SKM-1 treated with dmso at 0.1 percent for 144 hours (cell line): ENCODE measurements at regions not wholly inside any gene's neighbourhood (a gene's known extent, or its start where the extent isn't known, plus 50 kb on each side); places are given as distances from the start of the nearest gene placed in this dataset.
"Not testable (repeated sequence)": the region's sequence is repeated elsewhere in the genome, so short reads cannot be mapped to it uniquely, and the experiment has no call there.

Experiments used
- DNase-seq: peaks from one replicate; lab custom pipeline; 2025; ENCODE audit not compliant: unreplicated experiment; lab: John Stamatoyannopoulos, UW

DNA sequence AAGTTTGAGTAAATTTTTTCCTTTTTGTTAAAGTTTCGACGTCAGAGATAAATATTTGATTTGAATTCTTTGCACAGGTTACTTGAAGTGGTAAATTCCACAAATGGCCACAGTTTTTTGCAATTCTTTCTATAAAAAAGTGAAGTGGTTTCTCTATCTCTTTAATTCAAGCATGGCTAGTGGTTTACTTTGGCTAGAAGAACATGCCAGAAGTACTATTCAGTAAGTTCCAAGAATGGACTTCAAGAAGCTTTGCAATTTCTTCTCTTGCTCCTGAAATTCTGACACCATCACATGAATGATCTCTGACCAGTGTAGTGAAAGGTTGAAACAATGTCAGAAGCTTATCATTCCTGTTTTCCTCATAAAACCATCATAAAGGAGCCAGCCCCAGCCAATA, 55.7 kb upstream of the RNPC3 start:
- DNase-seq: no peak

DNA sequence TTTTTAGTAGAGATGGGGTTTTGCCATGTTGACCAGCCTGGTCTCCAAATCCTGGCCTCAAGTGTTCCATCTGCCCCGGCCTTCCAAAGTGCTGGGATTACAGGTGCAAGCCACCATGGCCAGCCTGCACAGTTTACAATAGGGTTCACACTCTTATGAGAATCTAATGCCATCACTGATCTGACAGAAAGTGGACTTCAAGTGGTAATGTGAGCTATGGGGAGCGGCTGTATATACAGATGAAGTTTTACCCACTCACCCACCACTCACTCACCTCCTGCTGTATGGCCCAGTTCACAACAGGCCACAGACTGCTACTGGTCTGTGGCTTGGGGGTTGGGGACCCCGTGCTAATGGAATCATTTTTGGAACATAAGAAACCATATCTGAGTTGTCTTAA, 58.4 kb upstream of the RNPC3 start:
- DNase-seq: no peak

DNA sequence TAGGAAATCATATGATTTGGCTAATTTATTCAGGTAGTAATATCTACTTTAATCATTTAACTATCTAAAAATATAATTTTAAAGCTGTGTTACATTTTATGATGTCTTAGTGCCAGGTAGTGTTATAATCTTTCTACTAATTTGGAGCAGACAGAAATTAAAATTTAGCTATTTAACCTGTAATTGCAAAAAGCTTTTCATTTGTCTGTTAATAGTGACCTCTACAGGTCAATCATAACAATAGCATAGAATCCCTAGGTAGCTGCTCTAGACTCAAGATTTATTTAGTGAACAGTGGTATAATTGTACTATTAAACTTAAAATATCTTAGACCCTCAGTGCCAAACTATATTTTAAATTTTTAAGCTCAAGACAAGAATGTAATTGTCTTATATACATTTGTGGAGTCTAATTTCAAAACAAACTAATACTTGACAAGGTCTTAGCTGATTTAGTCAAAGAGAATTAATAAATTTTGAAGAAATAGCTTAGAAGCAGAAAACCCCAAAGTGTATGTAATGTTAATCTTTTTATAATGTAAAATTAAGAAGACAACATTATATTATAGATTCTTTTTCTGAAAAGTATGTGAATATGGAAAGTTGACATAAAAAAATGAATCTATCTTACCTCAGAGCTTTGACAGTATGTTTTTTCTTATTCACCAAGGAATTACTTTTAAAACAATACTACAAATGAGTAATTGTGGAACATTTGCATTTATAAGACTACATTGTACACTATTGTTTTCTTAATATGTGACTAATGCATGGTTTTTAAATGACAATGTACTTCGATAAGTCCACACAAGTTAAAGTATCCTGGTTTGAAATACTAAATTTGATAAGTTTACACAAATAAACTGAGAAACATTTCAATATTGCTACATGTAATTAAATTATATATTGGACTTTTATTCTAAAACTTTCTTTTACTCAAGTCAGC, 64.1 kb upstream of the RNPC3 start:
- DNase-seq: peak; percentile 37

DNA sequence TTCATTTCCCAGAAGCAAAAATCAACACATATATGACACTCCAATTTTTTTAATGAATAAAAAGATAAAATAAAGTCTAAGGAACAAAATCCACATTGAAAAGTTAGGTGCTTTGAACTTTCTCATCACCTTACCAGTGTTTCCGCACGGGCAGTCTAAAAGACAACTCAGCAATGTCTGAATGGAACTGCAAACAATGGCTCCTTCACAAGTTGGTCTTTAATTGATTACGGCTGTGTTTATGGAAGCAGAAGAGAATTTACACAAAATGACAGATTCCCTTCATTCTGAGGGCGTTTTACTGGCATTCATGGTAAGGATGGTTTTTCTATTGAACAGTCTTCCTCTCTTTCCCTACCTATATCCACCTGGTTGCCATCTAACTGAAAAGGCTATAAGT, 65.0 kb upstream of the RNPC3 start:
- DNase-seq: no peak

DNA sequence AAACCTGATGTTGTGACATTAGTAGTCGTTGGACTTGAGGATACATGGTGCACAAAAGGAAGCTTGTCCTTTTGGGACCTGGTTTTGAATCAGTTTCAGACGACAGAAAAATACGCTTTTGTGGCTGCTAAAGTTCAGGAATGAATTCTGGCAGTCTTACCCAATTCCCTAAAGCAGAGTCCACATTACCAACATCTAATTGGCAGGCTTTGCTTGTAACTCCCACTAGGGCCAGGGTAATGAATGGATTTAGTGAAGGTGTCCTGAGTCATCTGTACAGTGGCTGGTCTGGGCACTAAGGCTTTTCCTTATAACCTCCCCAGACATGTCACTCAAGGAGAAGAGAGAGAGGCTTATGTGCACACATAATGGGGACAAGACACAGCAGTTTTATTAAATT, 66.2 kb upstream of the RNPC3 start:
- DNase-seq: no peak

DNA sequence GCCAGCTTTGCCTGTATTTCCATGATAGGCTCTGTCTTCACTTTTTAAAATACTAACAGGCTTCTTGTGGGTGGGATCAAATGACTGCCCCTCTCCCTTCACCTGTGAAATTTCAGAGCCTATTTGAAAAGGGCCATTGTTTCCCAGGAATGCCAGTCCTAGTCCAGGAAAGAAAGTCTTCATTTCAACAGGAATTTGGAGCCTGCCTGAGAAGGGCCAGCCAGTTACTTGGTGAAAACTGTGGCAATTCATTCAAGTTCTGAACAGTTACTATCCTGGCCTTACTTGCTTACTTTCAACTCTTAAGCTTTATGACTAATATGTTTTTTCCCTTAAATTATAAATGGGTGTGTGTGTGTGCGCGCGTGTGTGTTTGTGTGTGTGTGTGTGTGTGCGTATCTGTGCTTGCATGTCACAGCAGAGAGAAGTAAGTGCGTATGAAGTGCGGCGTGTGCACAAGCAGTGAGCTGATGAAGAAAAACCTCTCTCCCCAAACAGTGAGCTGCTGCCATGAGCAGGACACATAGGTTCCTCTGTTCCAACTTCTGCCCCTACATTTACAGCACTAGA, 67.5 kb upstream of the RNPC3 start:
- no peak for DNase-seq

DNA sequence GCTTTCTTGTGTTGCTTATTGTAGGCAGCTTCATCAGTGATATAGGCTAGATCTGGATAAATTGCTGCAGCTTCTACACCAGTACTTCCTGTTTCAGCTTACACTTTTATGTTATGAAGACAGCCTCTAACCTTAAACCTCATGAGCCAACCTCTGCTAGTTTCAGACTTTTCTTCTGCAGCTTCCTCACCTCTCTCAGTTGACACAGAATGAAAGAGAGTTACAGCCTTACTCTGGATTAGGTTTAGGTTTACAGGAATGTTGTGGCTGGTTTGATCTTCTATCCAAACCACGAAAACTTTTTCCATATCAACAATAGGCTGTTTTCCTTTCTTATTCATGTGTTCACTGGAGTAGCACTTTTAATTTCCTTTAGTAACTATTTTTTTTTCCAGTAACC, 76.9 kb upstream of the RNPC3 start:
- DNase-seq: no peak

DNA sequence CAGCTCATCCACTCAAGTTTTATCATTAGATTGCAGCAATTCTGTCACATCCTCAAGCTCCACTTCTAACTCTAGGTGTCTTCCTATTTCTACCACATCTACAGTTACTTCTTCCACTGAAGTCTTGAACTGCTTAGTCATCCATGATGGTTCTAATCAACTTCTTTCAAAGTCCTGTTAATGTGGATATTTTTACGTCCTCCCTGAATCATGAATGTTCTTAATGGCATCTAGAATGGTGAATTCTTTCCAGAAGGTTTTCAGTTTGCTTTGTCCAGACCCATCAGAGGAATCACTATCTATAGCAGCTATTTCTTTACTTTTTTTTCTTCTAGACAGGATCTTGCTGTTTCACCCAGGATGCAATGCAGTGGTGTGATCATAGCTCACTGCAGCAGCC, 78.0 kb upstream of the RNPC3 start:
- no peak for DNase-seq

DNA sequence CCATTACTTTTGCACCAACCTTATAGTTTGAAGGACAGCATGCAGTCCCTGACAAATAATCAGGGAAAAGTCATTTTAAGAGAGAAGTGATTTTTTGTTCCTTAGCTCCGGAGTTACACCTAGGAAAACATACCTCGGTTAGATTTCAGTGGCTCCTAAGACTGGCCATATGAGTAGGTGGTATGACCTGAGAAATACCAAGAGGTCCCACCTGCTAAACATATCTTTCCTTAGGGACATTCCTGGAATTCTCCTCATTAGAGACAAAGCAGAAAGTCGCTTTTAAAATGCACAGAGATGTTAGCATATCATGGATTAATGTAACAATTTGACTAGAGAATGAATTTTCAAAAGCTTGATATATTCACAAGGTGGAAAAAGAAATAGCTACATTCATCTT, 84.2 kb upstream of the RNPC3 start:
- no peak for DNase-seq

DNA sequence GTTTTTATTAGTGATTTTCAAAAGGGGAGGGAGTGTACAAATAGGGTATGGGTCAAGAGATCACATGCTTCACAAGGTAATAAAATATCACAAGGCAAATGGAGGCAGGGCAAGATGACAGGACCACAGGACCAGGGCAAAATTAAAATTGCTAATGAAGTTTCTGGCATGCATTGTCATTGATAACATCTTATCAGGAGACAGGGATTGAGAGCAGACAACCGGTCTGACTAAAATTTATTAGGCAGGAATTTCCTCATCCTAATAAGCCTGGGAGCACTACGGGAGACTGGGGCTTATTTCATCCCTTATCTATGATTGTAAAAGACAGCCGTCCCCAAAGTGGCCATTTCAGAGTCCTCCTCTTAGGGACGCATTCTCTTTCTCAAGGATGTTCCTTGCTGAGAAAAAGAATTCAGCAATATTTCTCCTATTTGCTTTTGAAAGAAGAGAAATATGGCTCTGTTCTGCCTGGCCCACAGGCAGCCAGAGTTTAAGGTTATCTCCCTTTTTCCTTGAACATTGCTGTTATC, 88.9 kb upstream of the RNPC3 start:
- DNase-seq: not testable (repeated sequence)

DNA sequence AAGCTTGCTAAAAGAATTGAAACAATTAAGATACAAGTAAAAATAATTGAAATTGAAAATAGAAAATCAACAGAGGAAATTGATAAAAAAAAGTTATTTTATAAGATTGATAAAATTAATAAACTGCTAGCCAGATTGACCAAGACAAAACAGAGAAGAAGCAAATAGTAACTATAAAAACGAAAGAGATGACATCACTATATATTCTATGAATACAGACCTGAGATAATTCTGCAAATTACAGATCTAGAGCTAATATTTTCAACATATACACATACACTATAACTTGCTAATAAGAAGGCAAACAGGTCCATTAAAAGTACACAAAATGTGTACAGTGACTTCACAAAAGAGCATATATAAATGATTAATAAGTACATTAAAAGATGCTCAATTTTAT, 90.1 kb upstream of the RNPC3 start:
- no peak for DNase-seq

DNA sequence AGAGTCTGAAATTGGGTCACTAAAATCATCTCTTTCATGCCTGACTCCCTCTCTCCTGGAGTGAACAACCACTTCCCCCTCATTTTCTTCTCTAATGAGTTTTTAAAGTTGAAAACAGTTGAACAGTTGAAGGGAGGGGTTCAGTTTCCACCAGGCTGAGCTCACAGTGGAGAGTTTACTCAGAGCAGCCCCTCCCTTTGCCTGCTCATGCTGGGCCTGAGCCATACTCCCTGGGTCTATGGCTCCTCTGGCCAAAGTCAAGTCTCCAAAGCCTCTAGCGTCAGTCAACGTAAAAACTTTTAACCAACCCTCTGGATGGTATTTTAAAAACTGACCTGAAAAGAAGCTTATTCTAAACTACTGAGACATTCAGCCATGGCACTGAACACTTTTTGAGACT, 100.8 kb upstream of the RNPC3 start:
- DNase-seq: no peak

DNA sequence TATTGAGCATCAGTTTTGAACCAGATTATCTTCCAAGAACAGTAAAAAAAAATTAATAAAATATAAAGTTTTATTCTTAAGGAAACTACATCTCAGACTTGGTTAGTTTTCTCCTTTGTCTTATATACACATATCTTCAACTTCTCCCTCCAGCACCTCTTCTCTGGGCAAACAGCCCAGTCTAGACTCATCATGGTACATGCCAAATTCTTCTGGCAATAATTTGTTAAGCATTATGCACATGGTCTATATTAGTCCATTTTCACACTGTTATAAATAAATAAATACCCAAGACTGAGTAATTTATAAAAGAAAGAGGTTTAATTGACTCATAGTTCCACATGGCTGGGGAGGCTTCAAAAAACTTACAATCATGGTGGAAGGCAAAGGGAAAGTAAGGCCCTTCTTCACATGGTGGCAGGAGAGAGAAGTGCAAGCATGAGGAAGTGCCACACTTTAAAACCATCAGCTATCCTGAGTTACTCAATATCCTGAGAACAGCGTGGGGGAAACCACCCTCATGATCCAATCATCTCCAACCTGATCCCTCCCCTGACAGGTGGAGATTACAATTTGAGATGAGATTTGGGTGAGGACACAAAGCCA, 108.7 kb upstream of the RNPC3 start:
- DNase-seq: no peak

DNA sequence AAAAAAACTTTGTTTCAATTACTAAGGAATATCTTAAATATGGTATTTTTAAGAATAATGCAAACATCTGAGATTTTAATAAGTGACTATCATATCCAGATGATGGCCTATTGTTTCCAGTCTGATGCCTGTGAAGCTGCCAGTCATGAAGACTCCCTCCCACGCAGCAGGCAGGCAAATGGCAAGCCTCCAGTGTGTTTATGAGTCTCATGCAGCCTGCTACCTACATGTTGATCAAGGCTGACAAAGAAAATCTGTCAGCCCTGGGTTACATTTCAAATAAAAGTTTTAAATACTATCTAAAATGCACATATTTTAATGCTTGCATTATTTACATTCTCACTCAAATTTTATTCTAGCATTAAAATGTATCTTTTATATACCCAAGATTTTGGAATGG, 137.6 kb upstream of the RNPC3 start:
- no peak for DNase-seq

DNA sequence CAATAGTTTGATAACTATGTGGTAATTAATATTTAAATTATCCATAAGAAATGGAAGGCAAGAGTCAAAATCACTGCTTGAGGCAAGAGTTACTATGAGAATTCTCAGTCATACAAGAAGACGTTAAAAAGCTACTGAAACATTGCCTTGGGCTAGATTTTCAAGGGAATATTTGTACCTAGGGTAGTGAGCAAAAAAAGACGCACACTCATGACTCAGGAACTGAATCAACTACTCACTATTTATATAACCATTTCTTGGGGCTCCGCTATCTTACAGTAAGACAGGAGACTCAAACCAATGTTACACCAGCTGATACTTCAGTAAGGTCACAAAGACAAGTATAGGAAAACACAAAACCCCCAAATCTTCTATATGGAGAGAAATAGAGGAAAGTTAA, 151.5 kb upstream of the RNPC3 start:
- DNase-seq: no peak

DNA sequence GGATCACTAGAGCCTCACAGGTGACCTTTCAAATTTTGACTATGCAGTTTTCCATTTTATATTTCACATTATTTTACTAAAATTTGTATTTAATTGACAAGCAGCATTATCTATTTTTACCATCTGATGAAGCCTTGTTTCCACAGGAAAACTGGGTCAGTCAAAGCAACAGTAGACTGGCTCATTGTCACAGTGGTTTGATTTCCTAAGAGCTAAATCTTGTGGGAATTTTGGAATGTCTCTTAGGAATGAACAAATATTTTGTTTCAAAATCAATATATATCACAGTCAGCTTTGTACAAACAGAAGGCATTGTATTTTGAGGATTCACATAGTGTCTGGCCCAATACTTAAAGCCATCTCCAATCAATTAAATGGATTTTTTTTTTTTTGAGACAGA, 152.6 kb upstream of the RNPC3 start:
- DNase-seq: no peak

DNA sequence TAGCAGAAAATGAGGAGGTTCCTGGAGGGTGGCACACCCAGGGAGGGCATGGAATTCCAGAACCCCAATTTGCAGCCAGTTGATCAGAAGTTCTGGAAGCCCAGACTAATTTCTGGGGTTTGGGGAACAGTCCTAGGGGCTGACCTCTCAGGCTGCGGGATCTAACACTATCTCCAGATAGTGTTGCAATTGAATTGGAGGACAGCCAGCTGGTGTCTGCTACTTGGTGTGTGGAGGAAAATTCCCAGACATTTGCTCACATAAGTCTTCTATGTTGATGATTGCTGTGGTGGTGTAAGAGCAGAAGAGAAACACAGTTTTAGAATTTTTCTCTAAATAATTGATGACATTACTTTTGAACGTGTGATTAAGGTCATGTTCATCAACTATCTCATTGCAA, 154.3 kb upstream of the RNPC3 start:
- no peak for DNase-seq

DNA sequence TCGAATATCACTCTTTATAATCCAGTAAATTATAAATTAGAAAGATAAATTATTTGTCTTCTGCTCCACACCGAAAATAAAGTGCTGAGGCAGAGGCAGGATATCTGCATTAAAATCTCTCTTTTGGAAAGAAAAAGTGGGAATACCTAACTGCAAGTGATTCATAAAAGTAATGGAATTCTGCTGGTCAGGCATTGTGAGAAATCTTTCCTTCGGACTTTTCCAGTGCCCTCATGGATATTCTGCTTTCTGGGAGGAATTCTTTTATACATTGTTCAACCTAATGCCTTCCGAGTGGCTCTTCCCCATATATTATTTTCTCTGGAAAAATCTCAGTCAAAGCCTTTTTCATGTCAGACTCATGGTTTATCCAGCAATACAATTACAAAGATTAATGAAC, 158.3 kb upstream of the RNPC3 start:
- DNase-seq: no peak

DNA sequence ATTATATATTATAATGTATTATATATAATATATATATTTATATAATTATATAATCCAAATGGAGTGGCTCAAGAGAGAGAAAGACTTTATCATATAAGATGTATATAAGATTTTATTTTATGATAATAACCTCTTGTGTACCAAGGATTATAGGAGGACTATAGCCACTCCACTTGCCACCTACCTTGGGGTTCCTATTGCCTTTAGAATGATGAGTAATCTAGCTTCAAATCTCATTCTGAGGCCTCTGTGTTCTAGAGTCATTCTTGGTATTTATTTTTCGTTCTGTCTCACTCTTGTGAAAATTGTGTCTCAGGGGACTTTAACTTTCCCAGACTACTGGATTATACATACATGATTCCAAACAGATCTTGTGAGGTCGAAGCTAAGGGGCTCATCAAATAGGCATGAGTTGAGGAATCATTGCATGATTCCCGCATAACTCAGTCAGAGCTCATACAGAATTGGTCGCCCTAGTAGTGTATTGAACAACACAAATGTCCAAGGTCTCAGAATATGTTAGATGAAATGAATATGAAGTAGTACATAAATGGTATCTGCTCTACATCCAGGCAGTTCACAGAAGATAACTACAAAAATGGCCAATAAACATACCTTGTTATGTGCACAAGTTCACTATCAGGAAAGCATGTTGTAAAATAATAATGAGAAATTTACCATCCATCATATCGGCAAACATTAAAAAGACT, 159.5 kb upstream of the RNPC3 start:
- DNase-seq: no peak

DNA sequence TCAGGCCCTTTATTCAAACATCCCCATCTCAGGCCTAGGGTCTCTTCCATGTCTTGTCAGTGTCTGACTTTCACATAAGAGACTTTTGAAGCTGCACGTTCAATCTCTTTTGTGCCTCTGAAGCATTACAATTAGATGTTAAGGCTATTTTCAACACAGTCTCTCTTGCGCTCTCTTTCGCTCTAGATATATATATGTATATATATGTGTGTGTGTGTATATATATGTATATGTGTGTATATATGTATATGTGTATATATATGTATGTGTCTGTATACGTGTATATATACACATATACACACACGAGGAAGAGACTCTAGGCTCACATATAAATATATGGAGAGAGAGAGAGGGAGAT, 162.5 kb upstream of the RNPC3 start:
- DNase-seq: no peak

DNA sequence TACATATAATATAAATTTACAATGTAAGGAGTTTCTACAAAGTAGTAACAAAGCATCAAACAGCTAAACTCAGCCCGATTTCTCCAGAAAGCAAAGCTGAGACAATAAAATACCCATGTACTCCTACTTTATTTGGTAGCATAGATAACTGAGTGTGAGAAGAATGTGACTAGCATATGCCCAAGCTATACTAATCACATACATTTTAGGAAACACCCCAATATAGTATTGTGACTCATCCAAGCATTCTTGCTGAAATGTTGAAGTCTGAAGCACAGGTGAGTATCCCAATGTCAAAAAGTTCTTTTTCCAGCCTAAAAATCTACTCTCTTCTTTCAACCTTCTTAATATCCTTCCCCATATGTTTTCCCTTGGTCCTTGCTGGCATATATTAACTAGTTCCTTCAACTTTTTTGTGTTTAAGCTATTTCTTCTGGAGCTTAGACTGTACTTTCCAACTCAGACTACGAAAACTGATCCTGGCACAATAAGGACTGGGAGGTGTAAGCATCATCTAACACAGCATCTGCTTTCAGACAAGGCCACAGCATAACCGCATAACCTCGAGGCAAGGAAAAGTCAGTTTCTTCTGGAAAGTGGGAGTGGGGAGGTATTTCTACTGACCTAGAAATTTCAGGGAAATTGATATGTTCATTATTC, 163.0 kb upstream of the RNPC3 start:
- no peak for DNase-seq
